Vagina (tissue), 2 donors: ENCODE measurements at regions not wholly inside any gene's neighbourhood (a gene's known extent, or its start where the extent isn't known, plus 50 kb on each side); places are given as distances from the start of the nearest gene placed in this dataset.

ENCODE experiments used
- DNase-seq, 2 donors: peaks; one replicate each; pipeline ENCODE4 v3.0.0-alpha.2; 2017; ENCODE audit errors: extremely low spot score in 2 of 2
- H3K27ac ChIP-seq: fragments of 200-600 bp; sonication (generic); one replicate; pipeline ENCODE4 v1.5.1; 2019
- H3K27me3 ChIP-seq: fragments of 200-600 bp; sonication (generic); one replicate; pipeline ENCODE4 v1.5.1; 2019
- H3K36me3 ChIP-seq, 2 donors: fragments of 200-600 bp; sonication (generic); one replicate each; pipeline ENCODE4 v1.5.1; 2017 to 2019
- H3K4me1 ChIP-seq: fragments of 200-600 bp; sonication (generic); one replicate; pipeline ENCODE4 v1.5.1; 2019
- H3K4me3 ChIP-seq, 2 donors: fragments of 200-600 bp; sonication (generic); 1 replicate in 1 of 2; 2 replicates in 1 of 2; pipeline ENCODE4 v1.5.1; 2016 to 2019
- H3K9me3 ChIP-seq: fragments of 200-600 bp; sonication (generic); one replicate; pipeline ENCODE4 v1.5.1; 2019
- POLR2A ChIP-seq, 2 donors: fragments of 450-650 bp; IDR thresholded peaks; one replicate each; pipeline ENCODE4 v1.6.1; 2017; ENCODE audit warnings: antibody characterized with exemption in 2 of 2, mild to moderate bottlenecking in 2 of 2, moderate library complexity in 2 of 2
- POLR2AphosphoS5 ChIP-seq, 2 donors: sonication (generic); formaldehyde crosslinking; IDR thresholded peaks; one replicate each; pipeline ENCODE4 v1.9.0; 2017; ENCODE audit warnings: antibody characterized with exemption in 2 of 2, mild to moderate bottlenecking in 2 of 2, low read depth in 1 of 2; ENCODE audit not compliant: insufficient read depth in 1 of 2
- intact Hi-C: fragments of 100-400 bp; cut with DNase I; formaldehyde crosslinking; loops from one replicate; pipeline ENCODE4 v1.15.1; 2023
- TF ChIP-seq, protein P1 (sequence below), 3 experiments: fragments of 450-650 bp in 2 of 3; fragments of 200-600 bp in 1 of 3; sonication (generic) in 1 of 3; IDR thresholded peaks; one replicate each; pipeline ENCODE4 v1.5.1; 2017 to 2019; ENCODE audit warnings: antibody characterized with exemption in 3 of 3, mild to moderate bottlenecking in 2 of 3, moderate library complexity in 2 of 3

DNA sequence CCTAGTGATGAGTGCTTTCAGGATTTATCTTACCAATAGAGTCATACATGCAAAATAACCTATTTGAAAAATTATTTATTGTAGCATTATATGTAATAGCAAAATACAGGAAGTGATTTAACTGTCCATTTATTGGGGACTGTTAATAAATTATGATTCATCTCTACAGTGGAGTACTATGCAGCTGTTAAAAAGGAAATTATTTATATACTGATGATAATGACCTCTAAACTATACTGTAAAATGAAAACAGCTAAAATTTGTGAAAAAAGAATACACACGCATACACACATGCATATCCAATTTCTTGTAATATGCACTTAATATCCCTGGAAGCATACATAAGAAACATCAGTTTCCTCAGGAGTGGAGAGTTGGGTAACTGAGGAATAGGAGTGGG is 58.0 kb upstream of the PALM2AKAP2 start:
- intact Hi-C loops: no loop called here
- H3K9me3 ChIP-seq: no peaks in the 10 kb centered on the region
- no peak overlapping the region for H3K27ac ChIP-seq

GRCh38 chr9:109723781-109724180 is 56.2 kb upstream of the PALM2AKAP2 start:
- H3K4me3 ChIP-seq: no peak overlapping the region
- intact Hi-C loops: no loop called here
- TF ChIP-seq, protein P1, sequence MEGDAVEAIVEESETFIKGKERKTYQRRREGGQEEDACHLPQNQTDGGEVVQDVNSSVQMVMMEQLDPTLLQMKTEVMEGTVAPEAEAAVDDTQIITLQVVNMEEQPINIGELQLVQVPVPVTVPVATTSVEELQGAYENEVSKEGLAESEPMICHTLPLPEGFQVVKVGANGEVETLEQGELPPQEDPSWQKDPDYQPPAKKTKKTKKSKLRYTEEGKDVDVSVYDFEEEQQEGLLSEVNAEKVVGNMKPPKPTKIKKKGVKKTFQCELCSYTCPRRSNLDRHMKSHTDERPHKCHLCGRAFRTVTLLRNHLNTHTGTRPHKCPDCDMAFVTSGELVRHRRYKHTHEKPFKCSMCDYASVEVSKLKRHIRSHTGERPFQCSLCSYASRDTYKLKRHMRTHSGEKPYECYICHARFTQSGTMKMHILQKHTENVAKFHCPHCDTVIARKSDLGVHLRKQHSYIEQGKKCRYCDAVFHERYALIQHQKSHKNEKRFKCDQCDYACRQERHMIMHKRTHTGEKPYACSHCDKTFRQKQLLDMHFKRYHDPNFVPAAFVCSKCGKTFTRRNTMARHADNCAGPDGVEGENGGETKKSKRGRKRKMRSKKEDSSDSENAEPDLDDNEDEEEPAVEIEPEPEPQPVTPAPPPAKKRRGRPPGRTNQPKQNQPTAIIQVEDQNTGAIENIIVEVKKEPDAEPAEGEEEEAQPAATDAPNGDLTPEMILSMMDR (IDR thresholded peaks at IDR 0.05): no peak
- TF ChIP-seq POLR2A (IDR thresholded peaks at IDR 0.05): no peak
- no peak for TF ChIP-seq POLR2AphosphoS5 (IDR thresholded peaks at IDR 0.05; ENCODE audit: insufficient read depth in 1 of 2, low read depth in 1 of 2)

More for the DNA sequence above, 58.0 kb upstream of the PALM2AKAP2 start:
- Histone ChIP-seq H3K4me1 (no peaks in the 10 kb centered on the region), H3K27me3 (no peaks in the 10 kb centered on the region), H3K4me3 (no peak overlapping the region), H3K36me3 (no peaks in the 10 kb centered on the region)
- no peak for DNase-seq
- TF ChIP-seq POLR2AphosphoS5 (IDR thresholded peaks at IDR 0.05; ENCODE audit: insufficient read depth in 1 of 2, low read depth in 1 of 2): no peak
- TF ChIP-seq, protein P1 (IDR thresholded peaks at IDR 0.05): no peak
- TF ChIP-seq POLR2A (IDR thresholded peaks at IDR 0.05): no peak

GRCh38 chr9:109725460-109725859 is 54.5 kb upstream of the PALM2AKAP2 start:
- intact Hi-C loops: no loop called here
- TF ChIP-seq POLR2A (IDR thresholded peaks at IDR 0.05): no peak
- no peak for TF ChIP-seq POLR2AphosphoS5 (IDR thresholded peaks at IDR 0.05; ENCODE audit: insufficient read depth in 1 of 2, low read depth in 1 of 2)
- TF ChIP-seq, protein P1 (IDR thresholded peaks at IDR 0.05): no peak
- Histone ChIP-seq H3K9me3 (no peaks in the 10 kb centered on the region), H3K36me3 (no peaks in the 10 kb centered on the region), H3K4me1 (no peaks in the 10 kb centered on the region), H3K4me3 (no peak overlapping the region), H3K27ac (no peak overlapping the region), H3K27me3 (no peaks in the 10 kb centered on the region)
- DNase-seq: no peak

More at GRCh38 chr9:109723781-109724180, 56.2 kb upstream of the PALM2AKAP2 start:
- no peak overlapping the region for H3K27ac ChIP-seq
- no peaks in the 10 kb centered on the region for H3K36me3 ChIP-seq
- no peaks in the 10 kb centered on the region for H3K9me3 ChIP-seq
- H3K27me3 ChIP-seq: no peaks in the 10 kb centered on the region
- DNase-seq: no peak
- no peaks in the 10 kb centered on the region for H3K4me1 ChIP-seq

DNA sequence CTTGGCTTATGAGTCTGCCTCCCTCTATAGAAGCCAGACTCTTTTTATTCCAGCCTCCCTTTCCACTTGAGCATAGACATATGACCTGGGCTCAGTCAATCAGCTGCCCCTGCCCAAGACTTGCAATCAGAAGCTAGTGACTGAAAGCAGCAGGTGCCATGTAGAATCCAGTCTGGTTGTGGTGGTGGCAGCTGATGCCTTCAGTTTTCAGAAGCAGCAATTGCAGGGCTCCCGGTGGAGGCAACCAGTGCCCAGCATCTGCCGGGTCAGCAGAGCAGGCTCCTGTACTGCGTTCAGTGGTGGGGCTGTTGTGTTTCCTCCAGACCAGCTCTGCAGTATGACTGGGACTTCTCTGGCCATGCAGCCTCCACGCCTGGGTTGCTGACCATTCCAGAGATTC is 53.9 kb upstream of the PALM2AKAP2 start:
- TF ChIP-seq POLR2AphosphoS5 (IDR thresholded peaks at IDR 0.05; ENCODE audit: insufficient read depth in 1 of 2, low read depth in 1 of 2) (no peak), POLR2A (IDR thresholded peaks at IDR 0.05) (no peak)
- TF ChIP-seq, protein P1 (IDR thresholded peaks at IDR 0.05): no peak
- H3K4me1 ChIP-seq: no peaks in the 10 kb centered on the region
- H3K36me3 ChIP-seq: no peaks in the 10 kb centered on the region
- H3K4me3 ChIP-seq: no peak overlapping the region
- no peak for DNase-seq
- H3K27me3 ChIP-seq: no peaks in the 10 kb centered on the region
- no peaks in the 10 kb centered on the region for H3K9me3 ChIP-seq
- intact Hi-C loops: no loop called here
- no peak overlapping the region for H3K27ac ChIP-seq

GRCh38 chr9:109728686-109729300 is 51.2 kb upstream of the PALM2AKAP2 start:
- intact Hi-C loops: no loop called here
- no peak for DNase-seq
- Histone ChIP-seq H3K27ac (no peak overlapping the region), H3K27me3 (no peaks in the 10 kb centered on the region), H3K9me3 (no peaks in the 10 kb centered on the region), H3K4me3 (no peak overlapping the region), H3K36me3 (no peaks in the 10 kb centered on the region), H3K4me1 (no peaks in the 10 kb centered on the region)
- TF ChIP-seq POLR2A (IDR thresholded peaks at IDR 0.05) (no peak), POLR2AphosphoS5 (IDR thresholded peaks at IDR 0.05; ENCODE audit: insufficient read depth in 1 of 2, low read depth in 1 of 2) (no peak)
- TF ChIP-seq, protein P1 (IDR thresholded peaks at IDR 0.05): no peak
